Epithelial cell of esophagus (primary cell): ENCODE measurements at regions not wholly inside any gene's neighbourhood (a gene's known extent, or its start where the extent isn't known, plus 50 kb on each side); places are given as distances from the start of the nearest gene placed in this dataset.

Experiments used
- DNase-seq: peaks from one replicate; pipeline ENCODE4 v3.0.0; 2010; ENCODE audit warnings: low read depth
- H3K4me3 ChIP-seq: 2 replicates; pipeline ENCODE4 v1.5.1; 2011; ENCODE audit warnings: mild to moderate bottlenecking, low read length, control low read depth
- CTCF ChIP-seq: IDR thresholded peaks from 2 replicates; pipeline ENCODE4 v1.5.1; 2011; ENCODE audit warnings: low read depth, mild to moderate bottlenecking, low read length, control low read depth, inconsistent platforms; ENCODE audit not compliant: insufficient read depth; ENCODE audit errors: missing control alignments

- no peak for DNase-seq
- no peak overlapping the region for H3K4me3 ChIP-seq
- no peak for TF ChIP-seq CTCF
Observed at GRCh38 chr2:236684504-236685256, 115.1 kb downstream of the ACKR3 start.

GRCh38 chr2:236685361-236685760, 115.7 kb downstream of the ACKR3 start:
- no peak overlapping the region for H3K4me3 ChIP-seq
- DNase-seq: no peak
- TF ChIP-seq CTCF: no peak

GRCh38 chr2:236685979-236686520, 116.4 kb downstream of the ACKR3 start:
- DNase-seq: no peak
- TF ChIP-seq CTCF: no peak
- H3K4me3 ChIP-seq: no peak overlapping the region

GRCh38 chr2:236686561-236686960, 116.9 kb downstream of the ACKR3 start:
- DNase-seq: no peak
- no peak for TF ChIP-seq CTCF
- H3K4me3 ChIP-seq: no peak overlapping the region

GRCh38 chr2:236687296-236687965, 117.8 kb downstream of the ACKR3 start:
- TF ChIP-seq CTCF: no peak
- H3K4me3 ChIP-seq: no peak overlapping the region
- DNase-seq: no peak

GRCh38 chr2:236688157-236688556, 118.5 kb downstream of the ACKR3 start:
- no peak for TF ChIP-seq CTCF
- DNase-seq: no peak
- no peak overlapping the region for H3K4me3 ChIP-seq
